GDM1 (cell line): ENCODE measurements at regions not wholly inside any gene's neighbourhood (a gene's known extent, or its start where the extent isn't known, plus 50 kb on each side); places are given as distances from the start of the nearest gene placed in this dataset.
"Not testable (repeated sequence)": the region's sequence is repeated elsewhere in the genome, so short reads cannot be mapped to it uniquely, and the experiment has no call there.

Source experiments
- DNase-seq: peaks from one replicate; lab custom pipeline; 2025; lab: John Stamatoyannopoulos, UW

DNA sequence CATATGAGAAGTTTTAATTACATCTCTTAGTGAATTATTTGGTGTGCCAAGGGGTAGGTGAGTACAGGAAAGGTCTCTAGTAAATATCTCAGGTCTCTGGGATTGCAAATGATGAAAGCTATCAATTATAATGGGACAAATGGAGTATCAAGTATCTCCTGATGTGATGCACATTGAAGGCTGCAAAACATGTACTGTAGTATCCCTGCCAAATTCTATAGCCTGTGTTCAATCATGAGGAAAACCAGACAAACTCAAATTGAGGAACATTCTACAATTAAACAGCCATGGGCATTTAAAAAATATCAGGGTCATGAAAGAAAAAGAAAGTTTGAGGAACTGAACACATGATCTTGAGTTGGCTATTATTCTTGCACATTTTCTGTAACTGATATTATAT is 665.4 kb upstream of the PABPC4L start:
- DNase-seq: no peak

DNA sequence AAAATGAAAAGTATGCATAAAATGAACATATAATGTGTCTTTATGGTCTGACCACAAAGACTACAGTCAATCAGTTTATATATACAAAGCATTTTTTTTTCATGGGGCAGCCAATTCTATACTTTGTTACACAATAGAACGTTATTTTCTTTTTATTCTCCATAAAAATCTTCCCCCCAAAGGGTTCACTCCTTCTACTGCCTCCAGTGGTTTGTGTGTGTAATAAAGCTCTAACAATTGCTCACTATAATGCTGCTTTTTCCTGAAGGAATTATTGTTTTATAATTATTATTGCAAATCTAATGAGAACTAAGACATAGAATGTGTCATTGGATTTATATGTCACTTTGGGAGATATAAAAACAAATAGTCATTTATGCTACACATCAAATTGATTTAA is 664.1 kb upstream of the PABPC4L start:
- DNase-seq: no peak

DNA sequence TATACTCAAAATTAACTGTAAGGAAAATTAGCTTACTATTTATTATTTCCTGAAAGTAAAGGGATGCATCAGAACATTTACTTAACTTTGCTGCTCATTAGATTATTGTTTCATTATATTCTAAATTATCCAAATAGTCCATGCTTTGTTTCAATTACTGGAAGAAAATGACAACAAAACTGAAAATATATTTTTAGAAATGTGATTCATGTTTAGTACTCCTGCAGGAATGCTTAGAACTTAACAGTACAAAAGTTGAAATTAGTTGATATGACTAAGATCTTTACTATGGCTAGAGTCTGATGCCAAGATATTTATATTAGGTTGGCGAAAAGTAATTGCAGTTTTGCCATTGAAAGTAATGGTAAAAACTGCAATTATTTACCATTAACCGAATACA is 660.5 kb upstream of the PABPC4L start:
- no peak for DNase-seq

DNA sequence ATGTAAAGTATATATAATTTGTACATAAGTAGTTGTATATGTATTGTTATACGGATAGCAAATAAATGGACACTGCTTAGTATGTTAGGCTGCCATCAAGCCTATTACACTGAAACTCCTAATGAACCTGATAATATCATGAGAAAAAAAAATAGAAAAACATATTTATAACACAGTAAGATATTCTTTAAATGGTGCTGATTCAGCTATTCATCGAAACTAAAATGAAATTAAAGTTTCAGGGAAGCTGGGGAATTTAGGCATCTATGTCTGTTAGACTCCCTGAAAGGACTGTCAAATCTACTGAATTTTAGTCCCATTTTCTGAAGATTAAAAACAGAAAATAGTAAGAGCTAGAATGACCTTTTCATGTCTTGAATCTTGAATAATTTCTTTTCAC is 647.1 kb upstream of the PABPC4L start:
- no peak for DNase-seq

DNA sequence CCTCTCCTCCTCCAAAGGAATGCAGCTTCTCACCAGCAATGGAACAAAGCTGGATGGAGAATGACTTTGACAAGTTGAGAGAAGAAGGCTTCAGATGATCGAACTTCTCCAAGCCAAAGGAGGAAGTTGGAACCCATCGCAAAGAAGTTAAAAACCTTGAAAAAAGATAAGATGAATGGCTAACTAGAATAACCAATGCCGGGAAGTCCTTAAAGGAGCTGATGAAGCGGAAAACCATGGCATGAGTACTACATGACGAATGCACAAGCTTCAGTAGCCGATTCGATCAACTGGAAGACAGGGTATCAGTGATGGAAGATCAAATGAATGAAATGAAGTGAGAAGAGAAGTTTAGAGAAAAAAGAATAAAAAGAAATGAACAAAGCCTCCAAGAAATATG is 629.2 kb upstream of the PABPC4L start:
- DNase-seq: not testable (repeated sequence)

GRCh38 chr4:134812611-134813010 is 611.0 kb upstream of the PABPC4L start:
- no peak for DNase-seq

DNA sequence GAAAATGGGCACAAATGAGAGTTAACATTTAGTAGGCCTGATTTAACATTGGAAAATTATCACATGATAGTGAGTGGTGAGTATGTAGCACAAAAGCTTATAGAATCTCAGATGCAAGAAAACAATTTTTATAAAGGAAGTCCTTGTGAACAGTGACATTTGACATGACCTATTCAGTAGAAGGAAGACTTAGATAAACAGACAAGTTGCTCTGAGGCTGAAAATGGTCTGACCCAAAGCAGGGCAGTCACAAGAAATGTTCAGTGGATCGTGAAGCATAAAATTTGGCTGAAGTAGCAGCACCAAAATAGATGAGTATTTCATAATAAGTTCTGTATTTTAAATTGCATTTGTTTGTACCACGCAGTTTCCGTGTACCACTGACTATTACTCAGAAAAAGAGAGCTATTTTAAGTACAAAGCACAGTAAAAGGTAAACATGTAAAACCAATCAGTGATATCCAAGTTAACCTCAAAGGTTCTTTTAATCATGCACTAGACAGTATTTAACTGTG is 605.7 kb upstream of the PABPC4L start:
- DNase-seq: no peak

DNA sequence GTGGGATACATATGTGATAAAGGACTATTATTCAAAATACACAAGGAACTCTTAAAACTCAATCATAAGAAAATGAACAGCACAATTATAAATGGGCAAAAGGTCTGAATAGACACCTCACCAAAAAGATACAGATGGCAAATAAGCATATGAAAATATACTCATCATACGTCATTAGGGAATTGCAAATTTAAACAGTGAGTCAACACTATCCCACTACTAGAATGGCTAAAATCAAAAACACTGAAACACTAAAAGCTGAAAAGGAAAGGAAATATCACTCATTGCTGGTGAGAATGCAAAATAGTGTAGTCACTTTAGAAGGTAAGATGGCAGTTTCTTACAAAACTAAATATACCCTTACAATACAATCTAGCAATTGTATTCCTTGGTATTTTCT is 597.0 kb upstream of the PABPC4L start:
- DNase-seq: no peak

DNA sequence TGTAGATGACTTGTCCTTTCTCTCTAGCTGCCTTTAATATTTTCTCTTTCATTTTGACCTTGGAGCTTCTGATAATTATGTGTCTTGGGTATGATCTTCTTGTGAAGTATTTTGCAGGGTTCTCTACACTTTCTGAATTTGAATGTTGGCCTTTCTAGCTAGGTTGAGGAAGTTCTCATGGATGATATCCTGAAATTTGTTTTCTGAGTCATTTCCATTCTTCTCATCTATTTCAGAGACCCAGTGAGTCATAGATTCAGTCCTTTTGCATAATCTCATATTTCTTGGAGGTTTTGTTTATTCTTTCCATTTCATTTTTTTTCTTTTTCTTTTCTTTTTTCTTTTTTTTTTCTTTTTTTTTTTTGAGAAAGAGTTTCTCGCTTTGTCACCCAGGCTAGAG is 585.7 kb upstream of the PABPC4L start:
- DNase-seq: no peak

GRCh38 chr4:134780244-134780643 is 578.7 kb upstream of the PABPC4L start:
- DNase-seq: no peak

- no peak for DNase-seq
These were observed 576.0 kb upstream of the PABPC4L start for GRCh38 chr4:134777606-134778005.

GRCh38 chr4:134773497-134774000 is 572.0 kb upstream of the PABPC4L start:
- no peak for DNase-seq

DNA sequence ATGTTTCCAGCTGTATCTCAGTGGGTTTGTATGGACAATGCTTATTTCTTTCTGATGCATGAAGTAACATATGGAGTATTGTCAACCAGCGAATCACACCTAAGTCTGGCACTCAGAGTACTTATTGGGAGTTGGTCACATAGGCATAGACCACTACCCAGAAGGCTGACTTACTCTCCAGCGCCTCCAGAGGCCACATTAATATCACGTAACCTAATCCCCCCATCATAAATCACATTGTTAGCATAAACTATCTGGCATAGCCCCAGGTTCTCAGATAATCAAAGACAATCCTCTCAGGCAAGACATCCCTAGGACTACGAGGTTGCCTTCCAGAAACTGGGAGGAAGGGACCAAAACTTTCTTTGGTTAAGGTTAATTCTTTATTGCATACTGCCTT is 560.5 kb upstream of the PABPC4L start:
- DNase-seq: no peak

DNA sequence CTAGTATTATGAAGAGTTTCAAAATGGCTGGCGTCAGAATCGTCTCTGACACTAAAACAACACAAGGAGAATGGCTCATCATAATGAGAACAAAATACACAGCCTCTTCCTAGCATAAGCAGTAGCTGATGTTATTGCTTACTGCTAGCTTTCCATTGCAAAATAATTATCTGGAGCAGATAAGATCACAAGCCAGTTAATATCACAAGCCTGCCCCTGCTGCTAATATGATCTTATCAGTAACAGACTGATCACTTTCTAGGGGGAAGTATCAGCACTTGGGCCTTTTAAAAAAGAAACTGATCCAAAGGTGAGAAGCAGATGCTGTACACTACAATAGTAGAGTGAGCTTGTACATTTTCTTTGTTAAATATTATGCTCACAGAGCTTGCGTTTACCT is 554.8 kb upstream of the PABPC4L start:
- no peak for DNase-seq

DNA sequence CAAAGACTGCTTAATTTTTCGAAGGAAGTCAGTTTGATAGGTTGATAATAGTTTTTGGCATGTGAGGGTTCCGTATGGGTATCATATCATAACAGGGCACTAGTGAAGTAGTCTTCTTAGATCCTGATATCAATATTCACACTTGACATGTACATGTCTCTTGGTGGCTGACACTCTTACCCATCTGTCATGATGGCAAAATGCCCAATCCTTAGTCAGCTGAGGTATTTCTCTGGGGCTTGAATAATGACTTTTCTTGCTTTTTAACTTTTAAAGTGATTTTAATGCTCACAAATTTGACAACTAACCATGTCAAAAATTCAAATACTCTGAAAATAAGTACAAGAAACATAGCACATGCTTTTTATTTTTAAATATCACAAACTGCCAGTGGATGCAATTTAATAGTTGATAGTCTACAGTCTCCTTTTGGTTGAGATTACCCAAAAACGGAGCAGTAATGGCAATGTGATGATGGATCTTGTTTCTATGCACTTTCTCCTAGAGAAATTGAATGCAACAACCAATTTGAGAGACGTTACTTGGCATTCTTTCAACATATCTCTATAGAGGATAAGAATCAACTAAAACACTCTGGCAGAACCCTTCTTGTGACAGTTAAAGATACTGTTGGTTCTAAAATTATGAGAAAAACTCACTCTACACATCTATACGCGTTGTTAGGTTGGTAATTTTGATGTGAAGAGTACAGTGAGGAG is 552.9 kb upstream of the PABPC4L start:
- DNase-seq: no peak

DNA sequence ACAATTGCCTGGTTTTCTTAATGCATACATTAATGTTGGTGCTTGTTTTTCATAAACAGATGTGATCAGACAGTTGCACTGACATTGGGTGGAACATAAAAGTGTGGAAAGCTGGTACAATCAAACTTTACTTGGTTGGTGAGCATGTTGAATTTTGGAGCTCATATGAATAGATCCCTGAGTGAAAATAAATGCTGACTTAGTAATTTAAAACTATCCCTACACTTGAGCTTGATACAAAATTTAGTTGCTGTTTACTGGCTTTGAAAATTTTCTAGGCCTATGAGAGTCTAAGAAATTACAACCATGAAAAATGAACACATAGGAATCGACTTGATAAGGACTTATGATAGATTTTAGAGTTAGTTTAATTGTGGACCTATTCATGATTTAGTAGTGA is 551.8 kb upstream of the PABPC4L start:
- DNase-seq: no peak

DNA sequence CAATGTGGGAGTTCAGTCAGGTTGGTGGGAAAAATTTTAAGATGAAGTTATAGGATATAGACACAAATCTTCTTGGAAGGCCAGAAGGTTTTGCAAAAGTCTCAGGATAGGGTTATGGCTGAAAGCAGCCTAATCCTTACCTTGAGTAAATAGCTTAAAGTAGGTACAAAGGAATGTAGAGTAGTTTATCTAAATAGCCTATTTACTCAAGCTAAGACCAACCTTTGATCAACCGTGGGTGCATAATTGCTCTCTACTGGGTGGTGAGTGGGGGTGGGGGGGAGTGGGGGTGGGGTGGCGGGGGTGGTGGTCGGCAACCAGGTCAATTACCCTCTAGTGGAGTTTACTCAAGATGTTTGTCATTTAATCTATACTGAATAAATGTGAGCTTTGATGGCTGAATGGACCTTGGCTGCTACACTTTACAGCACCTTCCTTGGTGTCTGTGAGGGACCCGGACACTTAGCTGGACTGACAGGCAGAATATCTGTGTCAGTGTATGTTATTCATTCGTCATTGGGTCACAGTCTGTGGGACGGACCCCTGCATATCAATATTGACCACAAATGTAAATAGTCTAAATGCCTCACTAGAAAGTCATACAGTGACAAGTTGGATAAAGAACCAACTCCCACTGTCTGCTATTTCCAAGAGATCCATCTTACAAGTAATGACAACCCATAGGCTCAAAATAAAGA is 545.7 kb upstream of the PABPC4L start:
- DNase-seq: no peak

- DNase-seq: no peak
These were observed 538.7 kb upstream of the PABPC4L start for GRCh38 chr4:134740290-134740689.

DNA sequence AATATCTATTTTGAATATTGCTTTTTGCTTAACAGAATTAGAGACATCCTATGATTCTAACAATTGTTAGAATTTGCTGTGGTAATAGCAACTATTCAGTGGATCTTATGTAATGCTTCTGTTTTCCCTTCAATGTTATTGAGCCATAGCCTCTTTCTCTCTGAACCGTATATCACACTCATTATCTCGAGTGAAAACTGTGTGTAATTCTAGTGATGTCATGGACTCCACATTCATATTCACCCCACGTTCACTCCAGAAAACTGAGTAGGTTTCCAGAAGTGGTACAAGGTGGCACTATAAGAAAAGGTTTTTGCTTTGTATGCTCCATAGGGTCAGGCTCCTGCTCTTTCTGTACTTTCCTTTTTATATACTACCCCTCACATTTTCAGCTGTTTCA is 534.3 kb upstream of the PABPC4L start:
- no peak for DNase-seq

- DNase-seq: no peak
These were observed 526.1 kb upstream of the PABPC4L start for GRCh38 chr4:134727696-134728095.

- no peak for DNase-seq
These were observed 520.7 kb upstream of the PABPC4L start for GRCh38 chr4:134722306-134722705.

- DNase-seq: no peak
These were observed 518.4 kb upstream of the PABPC4L start for GRCh38 chr4:134720030-134720429.

- DNase-seq: no peak
These were observed 507.0 kb upstream of the PABPC4L start for GRCh38 chr4:134708616-134709015.
